GM21619 (cell line): ENCODE measurements at regions not wholly inside any gene's neighbourhood (a gene's known extent, or its start where the extent isn't known, plus 50 kb on each side); places are given as distances from the start of the nearest gene placed in this dataset.
"Not testable (repeated sequence)": the region's sequence is repeated elsewhere in the genome, so short reads cannot be mapped to it uniquely, and the experiment has no call there.

Experiments used
- ATAC-seq: cut with Tn5 transposase; IDR thresholded peaks from one replicate; pipeline ENCODE4 v1.9.1; 2021; ENCODE audit not compliant: unreplicated experiment

GRCh38 chr14:106477600-106477999, 951.2 kb downstream of the TMEM121 start:
- not testable (repeated sequence) for ATAC-seq

DNA sequence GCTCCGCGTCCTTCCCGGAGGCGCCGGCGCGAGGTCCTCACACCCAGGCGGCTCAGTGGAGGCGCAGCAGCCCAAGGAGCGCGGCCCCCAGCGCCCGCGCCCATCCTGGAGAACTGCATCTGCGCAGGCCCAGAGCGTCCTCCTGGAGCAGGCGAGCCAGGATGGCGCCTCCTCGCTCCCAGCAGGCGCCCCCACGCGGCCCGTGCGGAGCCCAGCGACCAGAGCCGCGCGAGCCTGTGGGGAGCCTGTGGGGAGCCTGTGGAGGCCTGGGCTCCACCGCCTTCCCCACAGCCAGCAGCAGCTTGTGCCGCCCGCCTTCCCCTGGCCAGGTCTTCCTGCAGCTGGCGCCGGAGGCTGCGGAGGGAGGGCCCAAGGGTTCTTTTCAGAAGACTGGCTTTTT, 953.9 kb downstream of the TMEM121 start:
- ATAC-seq: not testable (repeated sequence)

- ATAC-seq: not testable (repeated sequence)
Observed at GRCh38 chr14:106482213-106482612, 955.8 kb downstream of the TMEM121 start.

GRCh38 chr14:106487600-106487999, 961.2 kb downstream of the TMEM121 start:
- ATAC-seq: no peak

DNA sequence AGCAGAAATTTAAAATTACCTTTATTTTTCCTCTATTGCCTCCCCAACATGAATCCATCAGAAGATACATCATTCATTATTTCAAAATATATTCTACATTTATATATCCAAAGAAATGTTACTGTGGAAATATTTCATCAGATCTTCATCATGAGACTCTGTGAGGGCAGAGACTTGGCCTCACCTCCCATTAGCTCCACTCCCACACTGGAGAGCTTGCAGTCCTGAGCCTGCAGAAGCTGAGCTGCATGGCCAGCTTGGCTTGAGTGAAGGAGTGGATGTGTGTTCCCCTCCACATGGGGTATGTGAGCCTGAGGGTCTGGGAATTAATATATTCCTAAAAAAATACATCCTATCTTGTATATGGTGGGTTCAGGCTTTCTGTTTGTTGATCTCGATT, 961.9 kb downstream of the TMEM121 start:
- no peak for ATAC-seq

GRCh38 chr14:106489112-106489881, 962.9 kb downstream of the TMEM121 start:
- ATAC-seq: no peak

DNA sequence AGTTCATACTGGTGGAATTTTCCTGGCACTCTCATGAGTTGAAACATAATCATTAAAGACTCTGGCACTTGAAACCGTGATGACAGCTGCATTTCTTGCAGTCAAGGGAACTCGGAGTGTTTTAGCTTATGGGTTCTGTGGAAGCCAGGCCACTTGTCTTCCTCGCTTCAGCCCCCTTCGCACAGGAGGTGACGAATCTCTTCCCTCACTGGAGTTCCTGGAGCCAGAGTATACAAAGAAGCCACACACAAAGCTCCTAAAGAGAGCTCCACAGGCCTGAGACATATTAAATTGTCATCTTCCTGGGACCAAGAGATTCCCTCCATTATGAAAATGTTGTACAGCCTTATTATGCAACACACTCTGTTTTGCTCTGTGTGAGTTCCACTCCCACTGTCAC, 964.1 kb downstream of the TMEM121 start:
- no peak for ATAC-seq

GRCh38 chr14:106491851-106492250, 965.5 kb downstream of the TMEM121 start:
- no peak for ATAC-seq

- no peak for ATAC-seq
Observed at GRCh38 chr14:106493962-106494823, 967.8 kb downstream of the TMEM121 start.

DNA sequence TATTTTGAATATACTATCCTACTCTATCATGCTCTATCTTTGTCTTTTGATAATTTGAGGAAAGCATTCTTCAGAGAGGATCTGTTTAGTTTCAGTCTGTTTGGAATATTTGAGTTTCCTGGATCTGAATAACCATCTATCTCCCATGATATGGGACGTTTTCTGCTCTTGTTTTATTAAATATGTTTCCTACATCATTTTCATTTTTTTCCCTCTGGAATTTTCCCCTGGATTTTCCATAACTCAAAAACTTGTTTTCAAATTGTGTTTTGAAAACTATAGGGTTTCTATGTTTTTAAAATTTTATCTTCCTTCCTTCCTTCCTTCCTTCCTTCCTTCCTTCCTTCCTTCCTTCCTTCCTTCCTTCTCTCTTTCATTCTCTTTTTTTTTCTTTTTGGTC, 974.2 kb downstream of the TMEM121 start:
- no peak for ATAC-seq

DNA sequence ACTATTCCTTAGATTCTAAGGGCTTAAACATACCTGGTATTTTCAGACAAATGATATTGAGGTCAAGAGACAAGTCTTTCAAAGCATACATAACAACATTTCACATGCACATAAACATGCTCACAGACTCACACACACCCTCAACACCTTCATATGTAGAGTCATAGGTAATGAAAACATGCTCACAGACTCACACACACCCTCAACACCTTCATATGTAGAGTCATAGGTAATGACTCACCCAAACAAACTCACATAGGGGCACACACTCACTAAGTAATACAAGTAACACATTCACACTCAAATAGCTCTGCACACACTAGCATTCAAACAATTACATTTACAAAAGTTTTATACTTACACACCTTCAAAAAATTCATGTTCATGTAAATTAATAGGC, 975.5 kb downstream of the TMEM121 start:
- ATAC-seq: no peak

DNA sequence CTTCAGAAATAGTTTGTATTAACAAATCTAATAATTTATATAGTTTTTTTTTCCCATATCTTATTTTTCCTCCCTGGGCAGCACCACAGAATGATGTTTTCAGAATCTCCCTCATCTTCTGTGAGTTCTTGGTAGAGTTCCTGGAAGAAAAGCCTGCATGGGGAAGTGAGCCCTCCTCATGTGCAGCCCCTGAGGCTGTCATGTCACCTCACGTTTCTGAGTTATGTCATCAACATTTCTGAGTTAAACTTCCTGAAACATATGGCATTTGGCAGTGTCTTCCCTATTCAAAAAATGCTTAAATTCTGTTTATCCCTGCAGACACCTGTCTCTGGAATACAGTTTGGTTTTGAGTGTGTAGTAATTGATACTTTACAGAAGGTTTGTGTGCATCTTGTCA, 979.0 kb downstream of the TMEM121 start:
- no peak for ATAC-seq

- ATAC-seq: no peak
Observed at GRCh38 chr14:106506881-106507305, 980.5 kb downstream of the TMEM121 start.

- no peak for ATAC-seq
Observed at GRCh38 chr14:106507354-106507753, 981.0 kb downstream of the TMEM121 start.

DNA sequence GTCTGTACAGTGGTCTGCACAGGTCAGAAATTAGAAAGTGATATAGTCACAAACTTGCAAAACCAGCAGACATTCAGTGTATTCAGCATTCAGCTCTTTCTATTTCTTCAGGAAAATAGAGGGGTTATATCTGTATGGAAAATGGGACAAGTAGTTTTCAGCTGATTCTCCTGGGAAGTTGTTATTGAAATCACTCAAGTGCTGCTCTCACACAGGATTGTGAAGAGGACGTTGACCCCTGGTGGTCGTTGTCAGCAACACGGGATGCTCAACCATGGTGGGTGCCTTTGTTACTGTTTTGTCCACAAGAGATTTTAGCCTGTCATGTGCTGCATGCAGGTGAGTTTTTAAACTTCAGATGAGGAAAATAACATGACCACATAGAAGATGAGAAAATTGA, 981.8 kb downstream of the TMEM121 start:
- ATAC-seq: no peak

GRCh38 chr14:106509176-106509575, 982.8 kb downstream of the TMEM121 start:
- ATAC-seq: no peak

- ATAC-seq: no peak
Observed at GRCh38 chr14:106509807-106510206, 983.4 kb downstream of the TMEM121 start.

DNA sequence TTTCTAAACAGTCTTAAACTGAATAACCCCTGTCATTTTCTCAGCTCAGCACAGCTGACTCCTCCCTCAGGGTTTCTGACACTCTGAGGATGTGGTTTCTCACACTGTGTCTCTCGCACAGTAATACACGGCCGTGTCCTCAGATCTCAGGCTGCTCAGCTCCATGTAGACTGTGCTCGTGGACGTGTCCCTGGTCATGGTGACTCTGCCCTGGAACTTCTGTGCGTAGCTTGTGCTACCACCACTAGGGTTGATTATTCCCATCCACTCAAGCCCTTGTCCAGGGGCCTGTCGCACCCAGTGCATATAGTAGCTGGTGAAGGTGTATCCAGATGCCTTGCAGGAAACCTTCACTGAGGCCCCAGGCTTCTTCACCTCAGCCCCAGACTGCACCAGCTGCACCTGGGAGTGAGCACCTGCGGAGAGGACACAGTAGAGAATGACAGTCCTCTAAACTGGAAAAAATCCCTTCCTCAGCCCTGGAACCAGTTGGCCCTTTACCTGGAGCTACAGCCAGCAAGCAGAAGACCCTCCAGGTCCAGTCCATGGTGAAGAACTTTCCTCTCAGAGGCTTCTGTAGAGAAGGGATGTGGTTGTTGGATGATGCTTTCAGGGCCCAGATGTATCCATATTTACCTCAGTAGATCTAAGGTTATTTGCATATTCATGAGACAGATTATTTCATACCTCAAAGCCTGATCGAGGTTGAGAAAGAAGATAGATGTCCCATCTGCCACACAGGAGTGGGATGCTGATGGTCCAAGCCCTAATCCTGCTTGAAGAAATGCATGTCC, 984.8 kb downstream of the TMEM121 start:
- no peak for ATAC-seq

DNA sequence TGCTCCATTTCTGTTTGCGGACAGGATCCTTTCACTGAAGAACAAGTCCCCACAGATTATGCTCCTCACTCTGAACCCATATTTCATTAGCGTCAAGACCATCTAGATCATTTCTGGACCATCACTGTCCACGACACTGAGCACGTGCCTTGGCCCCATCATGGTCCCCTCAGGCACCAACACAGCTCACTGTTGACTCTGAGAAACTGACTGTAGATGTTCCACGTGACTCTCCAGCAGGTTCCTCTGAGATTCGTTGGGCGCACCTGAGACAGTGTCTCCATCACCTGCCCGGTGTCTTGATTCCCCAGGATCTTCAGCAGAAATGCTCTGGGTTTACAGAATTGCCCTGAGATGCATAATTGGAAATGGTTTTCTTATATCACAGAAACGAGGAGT, 985.4 kb downstream of the TMEM121 start:
- no peak for ATAC-seq

DNA sequence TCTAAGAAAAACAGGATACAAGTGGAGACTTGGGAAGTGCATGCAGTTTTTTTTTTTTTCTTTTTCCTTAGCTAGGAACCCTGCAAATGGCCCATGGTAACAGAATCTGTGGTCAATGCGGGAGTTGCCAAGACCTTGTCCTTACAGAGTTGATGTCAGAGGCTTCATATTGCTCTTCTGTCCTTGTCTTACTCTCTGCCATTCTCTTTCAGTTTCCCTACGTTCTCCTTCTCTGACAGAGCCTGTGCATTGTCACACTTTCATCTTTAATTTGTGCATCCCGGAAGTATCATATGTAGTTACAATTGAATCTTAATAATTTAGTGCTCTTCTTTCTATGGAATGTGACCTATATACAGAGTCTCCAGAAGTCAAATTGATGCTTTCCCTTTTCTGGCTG, 986.9 kb downstream of the TMEM121 start:
- no peak for ATAC-seq
